DMS153 treated with DMSO at 0.1 percent for 48 hours (cell line): ENCODE measurements at regions not wholly inside any gene's neighbourhood (a gene's known extent, or its start where the extent isn't known, plus 50 kb on each side); places are given as distances from the start of the nearest gene placed in this dataset.

Source experiments
- DNase-seq: peaks from one replicate; lab custom pipeline; 2025; ENCODE audit not compliant: unreplicated experiment; lab: John Stamatoyannopoulos, UW

DNA sequence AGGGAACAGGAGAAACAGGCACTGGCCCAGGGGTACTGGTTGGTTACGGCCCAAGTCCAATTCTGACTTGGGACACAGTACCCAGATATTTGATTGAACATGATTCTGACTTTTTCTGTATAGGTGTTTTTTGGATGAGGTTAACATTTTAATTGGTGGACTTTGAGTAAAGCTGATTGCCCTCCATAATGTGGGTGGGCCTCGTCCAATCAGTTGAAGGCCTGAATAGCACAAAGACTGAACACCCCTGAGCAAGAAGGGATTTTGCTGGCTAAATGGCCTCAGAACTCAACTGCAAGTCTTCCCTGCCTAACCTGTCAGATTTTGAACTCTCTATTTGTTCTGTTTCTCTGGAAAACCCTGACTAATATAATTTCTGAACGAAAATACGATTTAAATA lies 222.6 kb downstream of the TEX36 start:
- no peak for DNase-seq

DNA sequence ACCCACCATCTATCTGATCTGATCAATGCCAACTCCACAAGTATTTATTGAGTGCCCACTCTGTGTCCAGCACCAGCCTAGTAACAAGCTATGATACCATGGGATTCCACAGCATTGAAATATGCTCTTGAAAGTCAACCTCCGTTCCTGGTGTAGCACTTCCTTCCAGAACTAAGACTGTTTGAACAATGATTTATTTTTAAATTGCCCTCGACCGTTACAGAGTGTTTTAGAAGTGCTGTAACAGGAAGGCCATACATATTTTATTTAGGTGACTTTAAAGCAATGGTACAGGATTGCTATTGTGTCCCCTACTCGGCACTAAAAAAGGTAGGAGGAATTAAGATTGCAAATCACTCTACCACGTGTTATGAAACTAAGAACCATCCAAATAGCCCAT lies 225.6 kb downstream of the TEX36 start:
- no peak for DNase-seq

DNA sequence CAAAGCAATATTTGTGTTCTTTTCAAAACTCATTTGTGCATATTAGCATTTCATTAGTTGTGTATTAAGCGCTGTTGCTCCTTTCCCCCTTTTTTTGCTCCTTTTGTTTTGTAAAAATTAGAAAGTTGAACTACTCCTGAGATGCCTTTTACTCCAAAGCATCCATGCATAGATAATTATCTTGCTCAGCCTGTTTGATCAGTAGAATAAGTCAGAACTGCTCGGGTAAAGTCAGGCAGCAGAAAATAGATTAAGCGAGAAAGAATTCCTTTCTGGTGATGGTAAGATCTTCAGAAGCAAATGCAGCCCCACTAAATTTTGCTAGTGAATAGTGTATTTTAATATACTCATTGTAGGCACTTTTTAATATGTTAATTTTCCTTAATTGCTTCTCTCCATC lies 227.1 kb downstream of the TEX36 start:
- no peak for DNase-seq

DNA sequence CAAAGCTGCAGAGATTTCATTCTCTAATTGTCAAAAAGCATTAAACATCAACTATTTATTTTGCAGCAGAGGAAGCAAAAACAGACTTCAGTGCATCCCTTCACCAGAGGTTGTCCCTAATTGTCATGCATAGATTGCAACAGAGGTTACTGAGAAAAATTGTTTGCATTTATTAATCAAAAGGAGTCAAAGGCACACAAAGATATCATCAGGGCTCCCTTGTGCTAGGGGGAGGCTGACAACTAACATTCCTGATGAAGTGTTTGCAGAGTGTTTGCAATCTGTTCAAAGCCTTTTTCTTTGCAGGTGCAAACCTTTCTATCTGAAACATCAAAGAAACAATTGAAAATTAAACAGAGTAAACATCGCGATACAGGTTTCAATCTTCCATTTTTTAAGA lies 227.5 kb downstream of the TEX36 start:
- no peak for DNase-seq

DNA sequence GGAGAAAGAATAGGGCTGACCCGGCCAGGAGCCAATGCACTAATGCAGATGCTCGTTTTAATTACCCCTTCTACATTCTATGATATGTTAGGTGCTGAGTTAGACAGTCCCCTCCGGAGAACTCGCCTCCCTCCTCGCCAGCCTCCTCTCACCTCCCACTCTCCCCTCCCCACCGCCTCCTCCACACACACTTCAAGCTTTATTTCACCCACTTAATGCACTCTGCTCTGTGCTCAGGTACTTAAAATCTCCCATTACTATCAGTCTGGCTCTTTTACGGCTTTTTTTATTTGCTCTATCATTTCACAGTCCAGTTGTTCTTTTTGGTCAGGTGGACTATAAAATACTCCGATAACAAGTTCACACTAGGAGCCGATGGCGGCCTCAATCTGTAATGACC lies 231.6 kb downstream of the TEX36 start:
- peak; percentile 35 for DNase-seq

DNA sequence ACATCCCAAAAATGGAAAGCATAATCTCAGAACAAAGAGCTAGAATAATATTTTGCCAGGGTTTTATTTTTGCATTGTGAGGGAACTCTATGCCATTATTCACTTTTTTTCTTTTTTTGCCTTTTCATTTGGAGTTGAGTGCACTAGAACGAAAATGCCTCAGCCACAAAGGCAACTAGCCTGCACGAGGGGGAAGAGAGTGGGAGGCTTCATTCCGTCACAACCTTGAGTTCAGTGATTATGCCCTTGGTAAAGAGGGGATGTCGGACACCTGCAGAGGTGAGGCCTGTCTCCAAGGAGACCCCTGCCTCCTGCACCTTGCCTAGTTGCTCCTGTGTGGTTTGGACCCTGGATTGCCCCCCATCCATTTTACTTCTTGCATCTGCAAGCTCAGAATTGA lies 232.7 kb downstream of the TEX36 start:
- no peak for DNase-seq

DNA sequence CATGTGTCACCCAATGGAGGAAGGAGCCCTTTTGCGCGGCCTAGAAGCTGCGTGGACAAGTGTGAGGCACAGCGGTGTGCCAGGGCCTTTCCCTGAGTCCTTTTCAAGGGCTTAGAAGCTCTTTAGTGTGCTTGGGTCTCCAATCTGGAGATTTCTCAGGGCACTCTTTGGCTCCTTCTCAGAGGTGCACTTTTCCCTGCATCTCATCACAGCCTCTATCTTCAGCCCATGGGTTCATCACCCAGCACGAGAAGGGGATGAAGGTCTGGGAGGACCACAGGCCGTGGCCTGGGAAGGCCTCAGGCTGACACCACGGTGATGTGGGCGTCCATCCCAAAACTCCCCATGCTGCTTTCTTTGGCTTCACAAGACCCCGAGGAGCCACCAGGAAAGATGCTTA lies 233.4 kb downstream of the TEX36 start:
- no peak for DNase-seq

DNA sequence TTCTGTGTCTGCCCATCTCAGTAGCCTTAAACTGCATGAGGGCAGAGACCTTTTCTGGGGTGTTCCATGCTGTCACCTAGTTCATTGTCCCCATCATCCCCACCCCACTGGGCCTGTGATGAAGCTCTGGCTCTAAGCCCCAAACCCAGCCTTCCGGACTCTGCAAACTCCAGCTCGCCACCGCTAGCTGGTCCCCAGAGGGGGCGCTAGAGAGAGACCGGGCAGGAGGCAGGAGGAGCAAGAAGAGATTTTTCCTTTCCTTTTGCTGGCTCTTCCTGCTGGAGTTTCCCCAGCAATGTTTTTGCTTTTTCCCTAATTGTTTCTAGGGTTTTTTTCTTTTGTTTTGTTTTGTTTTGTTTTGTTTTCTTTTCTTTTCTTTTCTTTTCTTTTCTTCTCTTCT lies 234.4 kb downstream of the TEX36 start:
- DNase-seq, result no peak

DNA sequence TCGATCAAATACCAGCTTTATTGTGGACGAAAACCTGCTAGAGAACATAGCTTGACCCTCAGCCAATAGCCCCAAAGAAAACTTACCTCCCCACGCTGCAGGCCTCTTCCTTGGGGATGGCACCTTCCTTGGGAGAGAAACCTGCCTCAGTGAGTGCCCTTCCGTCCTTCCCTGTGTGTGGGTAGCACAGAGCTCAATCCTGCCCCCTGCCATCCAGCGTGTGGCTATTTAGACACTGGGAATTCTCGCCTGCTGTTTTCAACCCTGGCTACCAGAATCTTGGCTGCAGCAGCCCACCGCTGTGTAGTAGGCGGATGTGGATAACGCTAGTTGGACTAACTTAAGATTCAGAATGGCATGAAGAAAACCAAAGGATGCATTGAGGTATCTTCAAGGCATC lies 238.2 kb downstream of the TEX36 start:
- DNase-seq, result no peak

DNA sequence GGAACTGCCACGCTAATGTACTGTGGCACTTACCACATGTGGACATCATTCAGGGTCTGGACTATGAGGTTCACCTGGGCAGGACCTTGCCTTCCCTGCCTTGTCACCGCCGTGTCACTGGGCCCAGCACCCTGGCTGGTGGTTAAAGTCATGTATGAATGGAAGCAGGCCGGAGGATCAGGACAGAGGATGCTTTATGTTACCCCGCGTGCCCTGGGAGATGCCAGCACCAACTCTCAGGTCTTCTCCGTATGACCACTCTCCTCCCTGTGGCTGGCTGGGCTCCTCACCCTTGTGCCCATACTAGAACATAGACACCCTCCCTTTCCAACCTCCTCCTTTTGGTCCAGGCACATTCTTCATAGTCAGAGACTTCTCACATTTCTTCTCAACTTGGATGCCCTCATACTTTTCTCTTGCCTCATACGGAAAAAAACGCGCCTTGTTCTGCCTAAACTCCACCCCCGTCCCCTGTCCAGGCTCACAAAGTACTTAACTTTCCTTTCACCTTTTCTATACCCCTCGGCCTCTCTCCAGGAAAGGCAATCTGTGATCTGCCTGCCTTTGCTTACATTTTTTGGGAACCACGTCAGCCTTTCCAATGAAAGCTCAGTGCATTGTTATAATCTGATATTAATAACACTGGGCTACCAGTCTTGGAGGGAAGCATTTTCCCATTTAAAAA lies 240.0 kb downstream of the TEX36 start:
- DNase-seq, result no peak

DNA sequence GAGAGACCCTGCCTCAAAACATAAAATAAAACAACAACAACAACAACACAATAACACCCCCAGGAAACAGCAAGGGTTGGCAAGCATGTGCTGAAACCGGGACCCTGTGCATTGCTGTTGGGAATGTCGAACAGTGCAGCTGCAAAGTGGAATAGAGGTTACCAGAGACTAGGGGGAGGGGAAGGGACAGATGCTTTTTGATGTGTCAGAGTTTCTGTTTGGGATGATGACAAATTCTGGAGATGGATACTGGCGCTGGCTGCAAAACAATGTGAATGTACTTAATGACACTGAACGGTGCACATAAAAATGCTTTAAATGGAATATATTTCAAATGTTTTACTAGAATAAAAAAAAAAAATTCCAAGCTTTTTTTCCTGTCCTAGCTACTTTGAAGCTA lies 241.8 kb downstream of the TEX36 start:
- no peak for DNase-seq

DNA sequence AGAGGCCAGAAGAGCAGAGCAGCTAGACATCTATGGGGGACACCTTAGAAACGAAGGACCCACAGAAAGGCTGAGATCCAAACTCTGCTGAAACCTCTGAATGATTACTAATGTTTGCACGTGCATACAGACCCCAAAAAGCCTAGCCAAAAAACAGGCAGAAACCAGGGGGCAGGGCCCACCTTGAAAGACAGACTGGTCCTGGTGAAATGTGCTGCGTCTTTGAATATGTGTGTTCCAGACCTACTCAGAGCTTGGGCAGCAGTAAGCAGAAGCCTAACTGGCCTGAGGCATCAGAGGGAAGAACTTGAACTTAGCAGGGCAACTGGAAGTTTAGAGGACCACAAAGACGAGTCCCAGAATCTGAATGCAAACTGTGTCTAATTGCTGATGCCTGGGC lies 251.8 kb downstream of the TEX36 start:
- DNase-seq, result no peak

DNA sequence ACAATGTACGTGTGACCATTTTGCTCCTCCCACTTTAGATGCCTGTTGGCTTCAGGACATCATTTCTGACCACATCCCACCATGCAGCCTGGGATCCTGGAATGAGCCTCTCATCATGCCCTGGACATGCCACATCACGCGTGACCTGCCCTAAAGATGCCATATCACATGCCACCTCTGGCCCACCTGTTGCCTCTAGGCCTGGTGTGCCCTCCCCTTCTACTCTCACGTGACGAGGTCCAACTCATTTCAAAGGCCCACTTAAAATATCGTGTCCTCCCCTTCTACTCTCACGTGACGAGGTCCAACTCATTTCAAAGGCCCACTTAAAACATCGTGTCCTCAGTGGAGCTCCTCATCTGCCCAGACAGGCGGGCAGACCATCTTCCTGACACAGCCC lies 254.9 kb downstream of the TEX36 start:
- DNase-seq, result no peak

DNA sequence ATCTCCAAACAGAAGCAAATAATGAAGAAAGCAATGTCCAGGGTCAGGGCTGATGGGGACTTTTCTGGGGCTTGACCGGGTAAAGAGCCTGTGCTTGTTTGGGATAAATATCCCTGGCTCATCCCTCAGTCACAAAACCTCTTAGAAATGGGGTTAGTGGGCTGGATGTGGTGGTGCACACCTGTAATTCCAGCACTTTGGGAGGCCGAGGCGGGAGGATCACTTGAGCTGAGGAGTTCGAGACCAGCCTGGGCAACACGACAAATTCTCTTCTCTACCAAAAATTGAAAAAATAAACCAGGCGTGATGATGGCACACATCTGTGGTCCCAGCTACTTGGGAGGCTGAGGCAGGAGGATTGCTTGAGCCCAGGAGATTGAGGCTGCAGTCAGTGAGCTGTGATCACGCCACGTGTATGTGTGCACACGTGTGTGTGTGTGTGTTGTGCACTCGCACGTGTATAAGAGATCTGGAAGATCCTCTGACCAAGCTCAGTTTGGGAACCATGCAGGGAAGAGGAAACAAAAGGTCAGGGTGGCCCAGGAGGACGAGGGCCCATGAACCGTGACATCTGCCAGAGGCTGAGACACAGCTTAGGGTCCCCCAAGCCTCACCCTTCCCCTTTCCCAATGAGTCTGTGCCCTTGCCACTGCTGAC lies 258.6 kb downstream of the TEX36 start:
- no peak for DNase-seq

DNA sequence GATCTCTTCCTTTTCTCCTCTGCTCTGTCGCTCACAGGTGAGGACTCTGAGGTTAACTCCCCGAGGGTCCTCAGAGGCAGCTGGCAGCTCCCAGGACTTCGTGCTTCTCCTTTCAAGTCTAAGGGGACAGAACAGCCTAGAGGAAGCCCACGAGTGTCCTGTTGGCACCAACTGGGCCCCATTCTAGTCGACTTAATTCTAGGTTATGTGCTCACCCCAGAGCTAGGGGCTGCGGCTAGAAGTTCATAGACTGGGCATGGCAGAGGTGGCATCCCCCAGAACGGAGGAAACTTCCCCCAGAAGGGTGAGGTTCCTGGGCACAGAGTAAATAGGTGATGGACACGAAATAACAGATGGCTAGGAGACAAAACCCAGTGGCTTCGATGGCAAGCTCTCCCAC lies 259.4 kb downstream of the TEX36 start:
- DNase-seq, result no peak

DNA sequence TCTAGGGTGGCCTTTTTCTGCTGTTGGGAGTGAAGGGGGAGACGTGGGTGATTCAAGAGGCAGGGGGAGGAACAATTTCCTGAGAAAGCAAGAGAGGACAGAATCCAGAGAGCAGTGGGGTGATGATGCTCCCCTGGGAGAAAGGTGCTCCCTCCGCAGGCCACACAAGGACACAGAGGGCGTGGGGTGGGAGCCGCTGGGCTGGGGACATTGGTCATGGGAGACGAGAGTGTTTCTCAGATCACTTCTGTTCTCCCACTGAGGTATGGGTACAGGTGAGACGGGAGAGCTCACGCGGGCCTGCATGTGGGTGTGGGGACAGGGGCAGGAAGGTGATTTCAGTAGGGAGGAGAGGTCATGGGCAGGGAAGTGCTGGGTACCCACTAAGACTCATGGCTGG lies 259.5 kb upstream of the CTBP2 start:
- DNase-seq, result no peak

DNA sequence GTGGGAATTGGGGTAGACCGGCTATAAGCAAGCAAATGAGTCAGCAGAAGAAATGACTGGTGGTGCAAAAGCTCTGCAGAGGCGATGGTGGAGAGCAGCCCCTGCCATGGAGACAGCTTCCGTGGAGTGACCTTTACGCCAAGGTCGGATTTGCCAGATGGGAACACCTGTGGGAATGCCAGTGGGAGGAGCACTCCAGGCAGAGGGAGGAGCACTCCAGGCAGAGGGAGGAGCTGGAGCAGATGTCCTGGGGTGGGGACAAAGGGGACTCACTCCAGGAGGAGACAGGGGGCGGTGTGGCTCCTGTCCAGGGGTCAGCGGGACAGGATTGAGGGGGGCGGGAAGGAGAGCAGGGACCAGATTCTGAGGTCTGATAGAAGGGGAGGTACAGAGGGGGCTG lies 258.8 kb upstream of the CTBP2 start:
- DNase-seq, result no peak

DNA sequence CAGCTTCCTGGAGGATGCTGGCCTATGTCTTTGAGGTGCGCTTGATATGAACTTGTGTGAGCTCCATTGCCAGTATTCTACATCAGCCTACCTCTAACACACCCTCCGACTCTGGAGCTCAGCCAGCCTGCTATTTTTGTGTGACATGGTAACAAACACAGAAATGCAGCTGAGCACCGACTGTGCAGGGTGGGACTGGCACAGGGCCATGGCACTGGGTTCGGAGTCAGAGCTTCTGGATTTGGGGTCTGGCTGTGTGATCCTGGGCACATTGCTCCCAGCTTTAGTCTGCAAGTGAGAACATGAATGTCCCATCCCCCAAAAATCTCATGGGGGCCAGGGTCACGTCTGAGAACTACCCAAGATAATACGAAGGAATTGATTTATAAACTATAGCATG lies 257.2 kb upstream of the CTBP2 start:
- no peak for DNase-seq

DNA sequence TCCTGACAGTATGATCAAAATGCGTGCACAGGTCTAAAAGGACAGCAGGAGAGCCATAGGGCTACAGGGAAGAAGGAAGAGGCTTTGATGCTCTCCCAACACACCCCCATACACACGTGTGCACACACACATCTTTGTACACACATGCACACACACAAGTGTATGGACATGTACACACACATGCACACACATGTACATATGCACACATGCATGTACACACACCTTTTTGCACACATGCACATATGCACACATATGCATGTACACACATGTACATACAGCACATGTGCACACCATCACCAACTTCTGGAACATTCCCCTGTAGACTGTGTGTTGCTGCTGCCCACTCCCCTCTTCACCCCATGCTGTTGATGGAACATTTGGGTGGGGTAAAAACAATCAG lies 255.6 kb upstream of the CTBP2 start:
- DNase-seq, result no peak

DNA sequence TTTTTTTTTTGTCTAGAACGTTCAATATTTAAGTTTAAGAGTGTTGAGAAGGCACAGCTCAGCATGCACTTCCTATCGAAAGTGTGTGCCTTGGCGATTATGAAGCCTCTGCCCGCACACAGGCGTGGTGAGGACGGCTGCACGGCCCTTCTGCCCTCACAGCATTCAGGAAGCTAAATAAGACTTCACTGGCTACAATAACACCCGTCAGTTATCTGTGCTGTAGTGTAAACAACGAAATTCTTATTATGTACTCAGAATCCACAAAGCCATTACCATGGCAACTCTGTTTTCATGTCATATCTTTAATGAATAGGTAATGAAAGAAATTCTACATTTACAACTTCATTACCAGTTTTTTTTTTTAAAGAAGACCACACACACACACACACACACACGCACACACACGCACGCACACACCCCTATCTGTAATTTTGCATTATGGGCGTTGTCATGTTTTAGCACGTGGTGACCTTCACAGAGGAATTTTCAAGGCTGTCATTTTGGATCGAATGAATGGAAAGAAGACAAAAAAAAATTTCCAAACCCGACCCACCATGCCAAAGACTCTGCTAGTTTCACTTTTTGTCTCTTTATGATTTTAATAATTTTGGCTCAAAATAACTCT lies 254.8 kb upstream of the CTBP2 start:
- DNase-seq, result no peak

DNA sequence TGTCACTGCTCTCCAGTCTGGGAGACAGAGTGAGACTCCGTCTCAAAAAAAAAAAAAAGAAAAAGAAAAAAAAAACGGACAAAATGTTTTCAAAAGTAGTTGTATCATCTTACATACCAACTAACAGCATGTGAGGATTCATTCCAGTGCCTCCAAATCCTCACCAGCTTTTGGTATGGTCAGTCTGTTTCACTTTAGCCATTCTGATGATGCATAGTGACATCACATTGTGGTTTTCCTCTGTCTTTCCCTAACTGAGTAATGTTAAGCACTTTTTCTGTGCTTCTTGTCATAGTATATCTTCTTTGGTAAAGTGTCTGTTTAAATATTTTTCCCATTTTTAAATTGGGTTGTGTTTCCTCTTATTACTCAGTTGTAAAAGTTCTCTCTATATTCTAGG lies 251.4 kb upstream of the CTBP2 start:
- no peak for DNase-seq

DNA sequence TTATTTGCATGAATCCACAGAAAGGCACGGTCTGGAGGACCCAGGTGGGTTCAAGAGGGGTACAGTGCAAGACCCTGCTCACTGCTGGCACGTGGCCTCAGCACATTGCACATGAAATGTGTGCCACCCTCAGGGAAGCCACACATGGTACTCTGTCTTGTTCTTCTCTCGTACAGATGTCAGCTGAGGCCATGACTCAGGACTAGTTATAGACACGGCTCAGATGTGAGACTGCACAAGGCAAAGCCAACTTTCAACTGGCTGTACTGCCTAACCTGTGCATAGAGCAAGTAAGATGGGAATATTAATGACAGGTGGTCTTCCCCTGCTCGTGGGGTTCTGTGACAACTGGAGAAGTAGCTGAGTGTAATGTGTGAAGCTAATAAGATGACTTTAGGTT lies 249.4 kb upstream of the CTBP2 start:
- no peak for DNase-seq

DNA sequence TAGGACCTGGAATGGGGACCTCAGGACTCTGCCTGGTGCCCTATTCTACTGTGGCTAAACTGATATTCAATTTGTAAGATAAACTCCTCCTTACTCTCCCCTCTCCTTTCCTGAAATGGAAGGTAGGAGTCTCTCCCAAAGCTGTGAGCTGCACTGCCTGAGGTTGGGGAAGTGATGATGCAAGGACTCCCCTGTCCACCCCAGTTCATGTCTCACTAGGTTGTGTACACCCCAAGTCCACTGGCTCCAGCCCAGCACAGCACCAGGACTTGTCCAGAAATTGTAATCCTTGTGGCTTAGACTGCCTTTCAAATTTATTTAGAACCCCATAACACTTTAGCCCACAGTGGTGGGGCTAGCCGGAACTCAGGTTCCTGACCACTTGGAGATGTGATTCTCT lies 247.2 kb upstream of the CTBP2 start:
- no peak for DNase-seq
